ENCODE measurements at regions not wholly inside any gene's neighbourhood (a gene's known extent, or its start where the extent isn't known, plus 50 kb on each side); places are given as distances from the start of the nearest gene placed in this dataset.

DNA sequence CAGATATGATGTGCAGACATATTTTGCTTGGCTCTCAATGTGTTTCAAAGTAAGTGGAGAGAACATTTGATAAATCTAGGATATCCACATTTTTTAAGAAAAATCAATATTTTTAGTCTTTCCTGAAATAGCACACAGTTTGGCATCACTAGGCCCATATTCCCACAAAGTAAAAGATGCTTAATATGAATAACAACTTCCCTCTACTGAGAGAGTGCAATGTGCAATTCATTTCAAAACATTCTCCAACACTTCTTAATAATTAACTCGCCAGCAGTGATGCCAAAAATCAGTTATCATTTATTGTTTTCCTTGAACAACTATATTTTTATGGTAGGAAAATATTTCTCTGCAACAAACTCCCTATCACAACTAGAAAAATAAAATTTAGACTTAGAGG, 800.2 kb upstream of the MBL2 start:
- no peak for DNase-seq
- no peaks in the 10 kb centered on the region for H3K4me1 ChIP-seq
- no peak overlapping the region for H3K4me3 ChIP-seq
- no peaks in the 10 kb centered on the region for H3K36me3 ChIP-seq
- no peak overlapping the region for H3K27ac ChIP-seq
- intact Hi-C loops (cut with DNase I): no loop called here
- no peak for TF ChIP-seq CTCF (IDR thresholded peaks at IDR 0.05)
- TF ChIP-seq POLR2A (IDR thresholded peaks at IDR 0.05): no peak
- WGBS, 2 donors: 45 to 52% methylated on average over 1 of the region's 1 CpG
- H3K9me3 ChIP-seq: no peaks in the 10 kb centered on the region
- no peaks in the 10 kb centered on the region for H3K27me3 ChIP-seq

GRCh38 chr10:53570221-53570620, 797.6 kb upstream of the MBL2 start:
- DNase-seq: no peak
- Histone ChIP-seq H3K9me3 (no peaks in the 10 kb centered on the region), H3K36me3 (no peaks in the 10 kb centered on the region), H3K4me3 (no peak overlapping the region), H3K27ac (no peak overlapping the region), H3K4me1 (no peaks in the 10 kb centered on the region), H3K27me3 (no peaks in the 10 kb centered on the region)
- intact Hi-C loops (cut with DNase I): no loop called here
- TF ChIP-seq CTCF (IDR thresholded peaks at IDR 0.05): no peak
- TF ChIP-seq POLR2A (IDR thresholded peaks at IDR 0.05): no peak

GRCh38 chr10:53569455-53569854, 796.9 kb upstream of the MBL2 start:
- no peak overlapping the region for H3K4me3 ChIP-seq
- 46 to 52% methylated on average over 3 of the region's 3 CpGs for WGBS, 2 donors
- no peaks in the 10 kb centered on the region for H3K27me3 ChIP-seq
- no peaks in the 10 kb centered on the region for H3K9me3 ChIP-seq
- no peaks in the 10 kb centered on the region for H3K36me3 ChIP-seq
- no peak for TF ChIP-seq POLR2A (IDR thresholded peaks at IDR 0.05)
- no peak for TF ChIP-seq CTCF (IDR thresholded peaks at IDR 0.05)
- no peaks in the 10 kb centered on the region for H3K4me1 ChIP-seq
- no peak for DNase-seq
- H3K27ac ChIP-seq: no peak overlapping the region
- intact Hi-C loops (cut with DNase I): no loop called here

DNA sequence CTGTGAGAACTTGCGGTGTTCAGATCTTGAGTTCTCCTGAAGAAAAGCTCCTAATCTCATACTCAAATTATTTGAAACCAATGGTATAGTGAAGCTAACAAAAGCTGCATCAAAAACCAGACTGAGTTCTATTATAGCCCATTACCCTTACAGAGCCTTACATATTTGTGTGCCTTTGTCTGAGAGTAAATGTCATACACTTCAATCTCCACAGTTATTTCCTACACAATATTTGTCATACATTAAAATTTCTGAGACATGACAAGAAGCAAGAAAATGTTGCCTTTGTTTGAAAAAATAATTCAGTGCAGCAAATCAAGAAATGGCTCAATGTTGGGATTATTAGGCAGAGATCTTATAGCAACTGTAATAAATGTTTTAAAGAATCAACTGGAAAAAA, 776.1 kb upstream of the MBL2 start:
- 86 to 96% methylated on average over 1 of the region's 1 CpG for WGBS, 2 donors
- Histone ChIP-seq H3K36me3 (no peaks in the 10 kb centered on the region), H3K27ac (no peak overlapping the region), H3K27me3 (no peaks in the 10 kb centered on the region), H3K4me1 (no peaks in the 10 kb centered on the region), H3K4me3 (no peak overlapping the region), H3K9me3 (no peaks in the 10 kb centered on the region)
- no peak for DNase-seq
- intact Hi-C loops (cut with DNase I): no loop called here
- no peak for TF ChIP-seq CTCF (IDR thresholded peaks at IDR 0.05)
- no peak for TF ChIP-seq POLR2A (IDR thresholded peaks at IDR 0.05)

DNA sequence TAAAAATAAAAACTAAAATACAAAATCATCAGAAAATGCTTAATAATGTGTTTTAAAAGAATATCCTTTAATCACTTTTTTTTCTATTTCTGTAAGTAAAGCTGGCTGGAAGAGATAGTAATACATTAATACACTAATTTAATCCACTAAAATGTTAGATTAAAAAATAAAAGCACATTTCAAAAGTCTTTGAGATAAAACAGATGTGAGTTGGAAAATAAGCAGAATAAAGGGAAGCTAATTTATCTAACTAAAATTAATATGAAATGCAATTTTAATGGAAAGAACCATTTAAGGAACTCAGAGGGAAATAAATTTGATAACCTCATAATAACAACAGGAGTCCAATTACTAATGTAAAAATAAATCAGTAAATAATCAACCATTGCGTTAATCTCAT, 774.8 kb upstream of the MBL2 start:
- no peak overlapping the region for H3K27ac ChIP-seq
- H3K36me3 ChIP-seq: no peaks in the 10 kb centered on the region
- no peak for DNase-seq
- no peaks in the 10 kb centered on the region for H3K4me1 ChIP-seq
- 79 to 88% methylated on average over 1 of the region's 1 CpG for WGBS, 2 donors
- H3K4me3 ChIP-seq: no peak overlapping the region
- no peak for TF ChIP-seq CTCF (IDR thresholded peaks at IDR 0.05)
- TF ChIP-seq POLR2A (IDR thresholded peaks at IDR 0.05): no peak
- H3K27me3 ChIP-seq: no peaks in the 10 kb centered on the region
- intact Hi-C loops (cut with DNase I): no loop called here
- no peaks in the 10 kb centered on the region for H3K9me3 ChIP-seq

Measured in esophagus squamous epithelium (tissue), 5 donors.